Activated CD4-positive, CD25-positive, alpha-beta regulatory T cell treated with anti-CD3 and anti-CD28 coated beads, Interleukin-2, amount 50 U/mL, for 16 hours (primary cell): ENCODE measurements at regions not wholly inside any gene's neighbourhood (a gene's known extent, or its start where the extent isn't known, plus 50 kb on each side); places are given as distances from the start of the nearest gene placed in this dataset.

Experiments used
- DNase-seq: peaks from one replicate; pipeline ENCODE4 v3.0.0-alpha.2; 2020; ENCODE audit warnings: low read depth, low spot score

- no peak for DNase-seq
Measured at GRCh38 chr21:16072737-16073136, 343.0 kb downstream of the USP25 start.

GRCh38 chr21:16073586-16073985 lies 343.8 kb downstream of the USP25 start:
- DNase-seq = no peak

- DNase-seq = no peak
Measured at GRCh38 chr21:16074950-16075489, 345.2 kb downstream of the USP25 start.

GRCh38 chr21:16075649-16076282 lies 346.0 kb downstream of the USP25 start:
- no peak for DNase-seq

- no peak for DNase-seq
Measured at GRCh38 chr21:16076465-16076864, 346.7 kb downstream of the USP25 start.

- DNase-seq = no peak
Measured at GRCh38 chr21:16078382-16078781, 348.6 kb downstream of the USP25 start.

GRCh38 chr21:16079830-16080229 lies 350.0 kb downstream of the USP25 start:
- DNase-seq = no peak

- DNase-seq = no peak
Measured at GRCh38 chr21:16081304-16081703, 351.5 kb downstream of the USP25 start.

- DNase-seq = no peak
Measured at GRCh38 chr21:16082038-16082816, 352.4 kb downstream of the USP25 start.

- no peak for DNase-seq
Measured at GRCh38 chr21:16084776-16085364, 355.1 kb downstream of the USP25 start.

GRCh38 chr21:16085421-16085820 lies 355.6 kb downstream of the USP25 start:
- DNase-seq = no peak

GRCh38 chr21:16086121-16086520 lies 356.3 kb downstream of the USP25 start:
- no peak for DNase-seq

GRCh38 chr21:16086936-16087335 lies 357.2 kb downstream of the USP25 start:
- DNase-seq = no peak

GRCh38 chr21:16087523-16087922 lies 357.7 kb downstream of the USP25 start:
- DNase-seq = no peak

GRCh38 chr21:16088056-16088455 lies 358.3 kb downstream of the USP25 start:
- DNase-seq = no peak

- DNase-seq = no peak
Measured at GRCh38 chr21:16095005-16095404, 365.2 kb downstream of the USP25 start.

- no peak for DNase-seq
Measured at GRCh38 chr21:16096988-16097387, 367.2 kb downstream of the USP25 start.

- no peak for DNase-seq
Measured at GRCh38 chr21:16102113-16102512, 372.3 kb downstream of the USP25 start.

GRCh38 chr21:16108561-16109075 lies 378.8 kb downstream of the USP25 start:
- DNase-seq = no peak

- DNase-seq = no peak
Measured at GRCh38 chr21:16113052-16113715, 383.4 kb downstream of the USP25 start.

GRCh38 chr21:16115461-16115860 lies 385.7 kb downstream of the USP25 start:
- DNase-seq = no peak

- DNase-seq = no peak
Measured at GRCh38 chr21:16116069-16116468, 386.3 kb downstream of the USP25 start.
